Osteocyte (in vitro differentiated cells): ENCODE measurements at regions not wholly inside any gene's neighbourhood (a gene's known extent, or its start where the extent isn't known, plus 50 kb on each side); places are given as distances from the start of the nearest gene placed in this dataset.

ENCODE experiments used
- DNase-seq: peaks from one replicate; pipeline ENCODE4 v3.0.0; 2021; ENCODE audit warnings: mixed read lengths; ENCODE audit not compliant: unreplicated experiment; ENCODE audit errors: extremely low spot score
- H3K27ac Mint-ChIP-seq: one replicate; pipeline ENCODE4 v1.8.0; 2021; ENCODE audit warnings: mild to moderate bottlenecking, mixed read lengths; ENCODE audit not compliant: unreplicated experiment
- H3K27me3 Mint-ChIP-seq: one replicate; pipeline ENCODE4 v1.8.0; 2021; ENCODE audit warnings: mixed read lengths; ENCODE audit not compliant: unreplicated experiment
- H3K36me3 Mint-ChIP-seq: one replicate; pipeline ENCODE4 v1.8.0; 2021; ENCODE audit warnings: mixed read lengths; ENCODE audit not compliant: unreplicated experiment
- H3K4me1 Mint-ChIP-seq: one replicate; pipeline ENCODE4 v1.8.0; 2021; ENCODE audit warnings: mixed read lengths; ENCODE audit not compliant: unreplicated experiment
- H3K4me3 Mint-ChIP-seq: one replicate; pipeline ENCODE4 v1.8.0; 2021; ENCODE audit warnings: mild to moderate bottlenecking, moderate library complexity, mixed read lengths; ENCODE audit not compliant: unreplicated experiment
- H3K9me3 Mint-ChIP-seq: one replicate; pipeline ENCODE4 v1.8.0; 2021; ENCODE audit warnings: mixed read lengths; ENCODE audit not compliant: unreplicated experiment
- CTCF ChIP-seq: fragments of 200-600 bp; sonication (generic); IDR thresholded peaks from 2 replicates; pipeline ENCODE4 v1.5.0; 2021; ENCODE audit warnings: antibody characterized with exemption, mild to moderate bottlenecking, moderate library complexity

GRCh38 chr13:55190996-55191395 lies 1949.7 kb upstream of the PRR20A start:
- H3K27ac Mint-ChIP-seq = no peak overlapping the region
- no peak for TF ChIP-seq CTCF
- no peaks in the 10 kb centered on the region for H3K36me3 Mint-ChIP-seq
- peaks cover 11% of the 10 kb centered on the region for H3K9me3 Mint-ChIP-seq
- H3K27me3 Mint-ChIP-seq = no peaks in the 10 kb centered on the region
- no peaks in the 10 kb centered on the region for H3K4me1 Mint-ChIP-seq
- H3K4me3 Mint-ChIP-seq = no peak overlapping the region
- DNase-seq = no peak

- Mint-ChIP-seq H3K27ac (no peak overlapping the region), H3K9me3 (peaks cover 17% of the 10 kb centered on the region), H3K27me3 (no peaks in the 10 kb centered on the region)
Observed at GRCh38 chr13:55199134-55199533, 1941.6 kb upstream of the PRR20A start.

GRCh38 chr13:55214841-55215345 lies 1925.8 kb upstream of the PRR20A start:
- no peaks in the 10 kb centered on the region for H3K9me3 Mint-ChIP-seq
- no peak for DNase-seq
- no peak overlapping the region for H3K4me3 Mint-ChIP-seq
- no peaks in the 10 kb centered on the region for H3K36me3 Mint-ChIP-seq
- H3K4me1 Mint-ChIP-seq = no peaks in the 10 kb centered on the region
- no peak for TF ChIP-seq CTCF
- no peaks in the 10 kb centered on the region for H3K27me3 Mint-ChIP-seq
- H3K27ac Mint-ChIP-seq = no peak overlapping the region

More at GRCh38 chr13:55199134-55199533, 1941.6 kb upstream of the PRR20A start:
- no peaks in the 10 kb centered on the region for H3K4me1 Mint-ChIP-seq
- TF ChIP-seq CTCF = peak; percentile 52
- DNase-seq = no peak
- H3K36me3 Mint-ChIP-seq = no peaks in the 10 kb centered on the region
- no peak overlapping the region for H3K4me3 Mint-ChIP-seq

GRCh38 chr13:55219538-55219937 lies 1921.2 kb upstream of the PRR20A start:
- no peak for DNase-seq
- H3K27me3 Mint-ChIP-seq = no peaks in the 10 kb centered on the region
- H3K4me1 Mint-ChIP-seq = no peaks in the 10 kb centered on the region
- no peak overlapping the region for H3K4me3 Mint-ChIP-seq
- TF ChIP-seq CTCF = no peak
- no peak overlapping the region for H3K27ac Mint-ChIP-seq
- H3K9me3 Mint-ChIP-seq = no peaks in the 10 kb centered on the region
- no peaks in the 10 kb centered on the region for H3K36me3 Mint-ChIP-seq

GRCh38 chr13:55229906-55230569 lies 1910.7 kb upstream of the PRR20A start:
- Mint-ChIP-seq H3K9me3 (no peaks in the 10 kb centered on the region), H3K27ac (no peak overlapping the region), H3K4me1 (peaks cover 17% of the 10 kb centered on the region), H3K27me3 (no peaks in the 10 kb centered on the region), H3K36me3 (no peaks in the 10 kb centered on the region), H3K4me3 (no peak overlapping the region)
- DNase-seq = no peak
- TF ChIP-seq CTCF = no peak
